ENCODE measurements at regions not wholly inside any gene's neighbourhood (a gene's known extent, or its start where the extent isn't known, plus 50 kb on each side); places are given as distances from the start of the nearest gene placed in this dataset.

GRCh38 chrX:128287693-128288092 is 235.5 kb upstream of the ACTRT1 start:
- Histone ChIP-seq H3K27ac (ENCODE audit: control insufficient read depth, insufficient read depth, low read length) (no peak overlapping the region), H3K9ac (ENCODE audit: control insufficient read depth, extremely low read depth, insufficient read depth, low read length) (no peak overlapping the region), H3K36me3 (ENCODE audit: control insufficient read depth in 2 of 2, extremely low read depth in 1 of 2, insufficient read depth in 2 of 2, low read length in 2 of 2) (no peaks in the 10 kb centered on the region), H2AFZ (ENCODE audit: control insufficient read depth, low read length) (no peak overlapping the region), H3K27me3 (ENCODE audit: control insufficient read depth, extremely low read depth, insufficient read depth, low read length) (no peaks in the 10 kb centered on the region), H3K4me1 (ENCODE audit: control insufficient read depth, extremely low read depth, insufficient read depth, low read length) (no peaks in the 10 kb centered on the region), H3K9me3 (ENCODE audit: control insufficient read depth, low read depth, low read length) (no peaks in the 10 kb centered on the region), H3K4me2 (ENCODE audit: control insufficient read depth, extremely low read depth, insufficient read depth, low read depth, low read length) (no peak overlapping the region), H3K4me3 (ENCODE audit: control insufficient read depth in 2 of 3, extremely low read depth in 1 of 3, insufficient read depth in 2 of 3, low read depth in 1 of 3, low read length in 3 of 3) (no peak overlapping the region), H4K20me1 (ENCODE audit: control insufficient read depth, extremely low read depth, insufficient read depth, low read length) (no peaks in the 10 kb centered on the region), H3K9me1 (ENCODE audit: control insufficient read depth, extremely low read depth, insufficient read depth, low read length) (no peaks in the 10 kb centered on the region), H3K79me2 (ENCODE audit: control insufficient read depth, insufficient read depth, low read length) (no peaks in the 10 kb centered on the region)
- dilution Hi-C loops (cut with MboI; ENCODE audit: extremely low pct_ligation_motif_present, low sequenced_read_pairs), result no loop called here
- no peak for TF ChIP-seq CTCF (optimal IDR thresholded peaks at IDR 0.05 in 1 of 3, IDR thresholded peaks at IDR 0.05 in 1 of 3, conservative IDR thresholded peaks at IDR 0.05 in 1 of 3; ENCODE audit: extremely low read depth in 1 of 3, insufficient read depth in 2 of 3, low read length in 3 of 3)
- DNase-seq (ENCODE audit: low read depth, low spot score) (no peak), FAIRE-seq (no peak)

- DNase-seq (ENCODE audit: low read depth, low spot score) (no peak), FAIRE-seq (no peak)
- no peaks in the 10 kb centered on the region for H3K4me1 ChIP-seq (ENCODE audit: control insufficient read depth, extremely low read depth, insufficient read depth, low read length)
- no peak overlapping the region for H3K4me3 ChIP-seq (ENCODE audit: control insufficient read depth in 2 of 3, extremely low read depth in 1 of 3, insufficient read depth in 2 of 3, low read depth in 1 of 3, low read length in 3 of 3)
- H3K27ac ChIP-seq (ENCODE audit: control insufficient read depth, insufficient read depth, low read length), result no peak overlapping the region
- dilution Hi-C loops (cut with MboI; ENCODE audit: extremely low pct_ligation_motif_present, low sequenced_read_pairs), result no loop called here
- H2AFZ ChIP-seq (ENCODE audit: control insufficient read depth, low read length), result no peak overlapping the region
- TF ChIP-seq EZH2 (IDR thresholded peaks at IDR 0.05; ENCODE audit: low read length) (no peak), CTCF (optimal IDR thresholded peaks at IDR 0.05 in 1 of 3, IDR thresholded peaks at IDR 0.05 in 1 of 3, conservative IDR thresholded peaks at IDR 0.05 in 1 of 3; ENCODE audit: extremely low read depth in 1 of 3, insufficient read depth in 2 of 3, low read length in 3 of 3) (no peak)
- H3K9me3 ChIP-seq (ENCODE audit: control insufficient read depth, low read depth, low read length), result no peaks in the 10 kb centered on the region
- no peak overlapping the region for H3K4me2 ChIP-seq (ENCODE audit: control insufficient read depth, extremely low read depth, insufficient read depth, low read depth, low read length)
- H3K9ac ChIP-seq (ENCODE audit: control insufficient read depth, extremely low read depth, insufficient read depth, low read length), result no peak overlapping the region
- no peaks in the 10 kb centered on the region for H3K36me3 ChIP-seq (ENCODE audit: control insufficient read depth in 2 of 2, extremely low read depth in 1 of 2, insufficient read depth in 2 of 2, low read length in 2 of 2)
- no peaks in the 10 kb centered on the region for H3K27me3 ChIP-seq (ENCODE audit: control insufficient read depth, extremely low read depth, insufficient read depth, low read length)
- no peaks in the 10 kb centered on the region for H4K20me1 ChIP-seq (ENCODE audit: control insufficient read depth, extremely low read depth, insufficient read depth, low read length)
- H3K79me2 ChIP-seq (ENCODE audit: control insufficient read depth, insufficient read depth, low read length), result no peaks in the 10 kb centered on the region
- H3K9me1 ChIP-seq (ENCODE audit: control insufficient read depth, extremely low read depth, insufficient read depth, low read length), result no peaks in the 10 kb centered on the region
Observed at GRCh38 chrX:128250621-128251020, 198.4 kb upstream of the ACTRT1 start.

Data from keratinocyte (primary cell).